ENCODE measurements at regions not wholly inside any gene's neighbourhood (a gene's known extent, or its start where the extent isn't known, plus 50 kb on each side); places are given as distances from the start of the nearest gene placed in this dataset.

DNA sequence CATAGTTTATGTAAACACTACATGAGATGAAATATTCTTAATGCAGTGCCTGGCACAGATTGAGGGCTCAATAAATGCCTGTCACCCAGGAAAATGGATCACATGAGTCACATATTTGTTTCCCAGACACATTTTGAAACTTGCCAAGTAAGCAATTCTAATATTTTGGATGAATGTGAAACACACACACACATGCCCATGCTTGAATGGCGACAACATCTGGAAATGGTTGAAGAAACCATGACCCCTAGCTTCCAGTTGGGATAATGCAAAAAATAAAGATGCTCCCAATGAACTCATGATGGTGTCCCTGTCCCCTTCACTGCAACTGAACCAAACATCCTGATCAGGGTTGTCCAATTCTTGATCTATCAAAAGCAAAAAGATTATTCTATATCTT is 797.3 kb downstream of the XPNPEP1 start:
- Histone ChIP-seq H3K4ac (replicated peaks; ENCODE audit: insufficient read length, low read depth, low read length) (no peak overlapping the region), H3K14ac (ENCODE audit: insufficient read length) (no peak overlapping the region), H3K9me3 (ENCODE audit: insufficient read depth in 2 of 2, low read depth in 1 of 2, low read length in 1 of 2) (no peaks in the 10 kb centered on the region), H3K18ac (ENCODE audit: extremely low read depth, low read length) (no peak overlapping the region), H3K36me3 (ENCODE audit: control insufficient read depth in 2 of 4, insufficient read depth in 4 of 4, low read length in 3 of 4) (no peaks in the 10 kb centered on the region), H3K4me2 (ENCODE audit: insufficient read depth in 1 of 2, low read depth in 2 of 2, low read length in 2 of 2) (no peak overlapping the region), H3K79me2 (ENCODE audit: control insufficient read depth in 1 of 2, insufficient read depth in 2 of 2, low read length in 2 of 2) (no peaks in the 10 kb centered on the region), H4K20me1 (replicated peaks in 1 of 2; ENCODE audit: control insufficient read depth in 1 of 2, insufficient read depth in 2 of 2, low read length in 2 of 2) (no peaks in the 10 kb centered on the region), H3K79me1 (ENCODE audit: low read depth, low read length) (no peaks in the 10 kb centered on the region), H4K8ac (ENCODE audit: extremely low read depth, insufficient read depth, low read length) (no peak overlapping the region), H3K9ac (replicated peaks in 1 of 4; ENCODE audit: extremely low read depth in 1 of 4, low read depth in 3 of 4, low read length in 3 of 4) (no peak overlapping the region), H2BK20ac (ENCODE audit: low read length) (no peak overlapping the region), H4K91ac (replicated peaks; ENCODE audit: insufficient read length, low read length) (no peak overlapping the region), H3K56ac (replicated peaks; ENCODE audit: insufficient read length, low read depth, low read length) (no peak overlapping the region), H3K23ac (ENCODE audit: insufficient read length) (no peak overlapping the region), H2BK12ac (ENCODE audit: low read depth, low read length) (no peak overlapping the region), H2BK5ac (ENCODE audit: low read depth, low read length) (no peak overlapping the region), H3K4me1 (replicated peaks in 1 of 4; ENCODE audit: control insufficient read depth in 3 of 4, insufficient read depth in 4 of 4, low read length in 3 of 4) (no peaks in the 10 kb centered on the region), H2AFZ (ENCODE audit: low read length) (no peak overlapping the region; the same call in 1 of the 2 replicates), H3K4me3 (ENCODE audit: extremely low read depth in 1 of 4, insufficient read depth in 2 of 4, low read depth in 3 of 4, low read length in 4 of 4) (no peak overlapping the region), H4K5ac (ENCODE audit: insufficient read length, low read depth, low read length) (no peak overlapping the region), H3K27me3 (replicated peaks in 1 of 4; ENCODE audit: control insufficient read depth in 3 of 4, extremely low read depth in 1 of 4, insufficient read depth in 3 of 4, low read length in 3 of 4) (no peaks in the 10 kb centered on the region), H2BK120ac (replicated peaks; ENCODE audit: low read depth, low read length) (no peak overlapping the region), H2BK15ac (ENCODE audit: low read length) (no peak overlapping the region), H3K27ac (ENCODE audit: low read depth, low read length) (no peak overlapping the region), H2AK5ac (ENCODE audit: low read depth, low read length) (no peak overlapping the region), H3K23me2 (ENCODE audit: low read depth, low read length) (no peaks in the 10 kb centered on the region)
- FAIRE-seq (no peak), DNase-seq (ENCODE audit: low read depth in 1 of 2, low spot score in 2 of 2) (no peak)
- 78% methylated on average over 1 of the region's 1 CpG; no CpG with 5 or more reads in 1 of the 2 experiments for WGBS, 2 experiments (ENCODE audit: extremely low coverage in 1 of 2, insufficient coverage in 1 of 2, insufficient read length in 1 of 2, insufficient replicate concordance in 2 of 2, low coverage in 1 of 2, low lambda C conversion rate in 2 of 2, missing lambda C conversion rate in 1 of 2)
- POLR2A ChIA-PET (ENCODE audit: partially characterized antibody), result no interaction called here
- CTCF ChIA-PET (ENCODE audit: partially characterized antibody), result interaction anchor here (0.7 to 1.7 kb wide), 13 partner anchors 8 to 264 kb away, joined by 3 to 5 read pairs (median 3); no protein-coding TSS in a partner anchor
- 0 out of 2 replicates have a peak, but pooled peaks have one; percentile 20 for TF ChIP-seq MAFK (IDR thresholded peaks at IDR 0.05; ENCODE audit: low read depth, low read length)
- TF ChIP-seq CTCF (IDR thresholded peaks at IDR 0.05; ENCODE audit: control extremely low read depth in 1 of 3, insufficient read depth in 1 of 3, low read depth in 1 of 3, low read length in 3 of 3), result peak in 2 of 3 experiments; percentile 29 to 47; a peak in 2 of 4 replicates
- peak; percentile 69 to 70 for TF ChIP-seq RAD21 (IDR thresholded peaks at IDR 0.05 in 1 of 2, conservative IDR thresholded peaks at IDR 0.05 in 1 of 2; ENCODE audit: low read depth in 2 of 2, low read length in 2 of 2)
- TF ChIP-seq ATF2 (IDR thresholded peaks at IDR 0.05; ENCODE audit: low read length), result no peak
- TF ChIP-seq POLR2AphosphoS5 (IDR thresholded peaks at IDR 0.05; ENCODE audit: low read depth, low read length), result no peak
- no peak for TF ChIP-seq USF2 (IDR thresholded peaks at IDR 0.05; ENCODE audit: low read length)
- no peak for TF ChIP-seq ASH2L (IDR thresholded peaks at IDR 0.05; ENCODE audit: low read length)
- TF ChIP-seq RFX5 (IDR thresholded peaks at IDR 0.05; ENCODE audit: borderline replicate concordance, low read depth, low read length), result no peak
